ENCODE measurements at regions not wholly inside any gene's neighbourhood (a gene's known extent, or its start where the extent isn't known, plus 50 kb on each side); places are given as distances from the start of the nearest gene placed in this dataset.
A peak's percentile ranks its signal among the peaks of the same experiment; 100 is the strongest.

GRCh38 chr14:98227000-98227726 lies 1044.8 kb downstream of the BCL11B start:
- DNase-seq, result peak; percentile 43

- DNase-seq, result no peak
Observed at GRCh38 chr14:98227727-98228111, 1044.3 kb downstream of the BCL11B start.

GRCh38 chr14:98229656-98230366 lies 1042.2 kb downstream of the BCL11B start:
- DNase-seq, result no peak

GRCh38 chr14:98230411-98230810 lies 1041.6 kb downstream of the BCL11B start:
- peak; percentile 43 for DNase-seq

DNA sequence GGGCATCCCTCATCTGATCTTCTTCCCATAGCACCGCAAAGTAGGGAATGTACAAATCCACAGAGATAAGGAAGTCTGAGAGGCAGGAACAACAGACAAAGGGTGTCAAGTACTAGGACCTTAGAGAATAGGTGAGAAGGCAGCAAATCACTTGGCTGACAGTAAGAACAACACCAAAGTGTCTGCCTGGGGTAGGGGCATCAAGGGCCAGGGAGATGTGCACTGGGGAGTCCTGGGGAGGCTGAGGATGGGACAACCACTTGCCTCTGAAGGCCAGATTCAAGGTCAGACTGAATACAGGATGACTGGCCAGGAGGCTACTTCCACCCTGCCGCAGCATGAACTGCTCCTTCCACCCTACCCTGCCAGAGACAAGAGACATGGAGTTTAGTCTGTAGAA lies 1040.8 kb downstream of the BCL11B start:
- DNase-seq, result no peak

DNA sequence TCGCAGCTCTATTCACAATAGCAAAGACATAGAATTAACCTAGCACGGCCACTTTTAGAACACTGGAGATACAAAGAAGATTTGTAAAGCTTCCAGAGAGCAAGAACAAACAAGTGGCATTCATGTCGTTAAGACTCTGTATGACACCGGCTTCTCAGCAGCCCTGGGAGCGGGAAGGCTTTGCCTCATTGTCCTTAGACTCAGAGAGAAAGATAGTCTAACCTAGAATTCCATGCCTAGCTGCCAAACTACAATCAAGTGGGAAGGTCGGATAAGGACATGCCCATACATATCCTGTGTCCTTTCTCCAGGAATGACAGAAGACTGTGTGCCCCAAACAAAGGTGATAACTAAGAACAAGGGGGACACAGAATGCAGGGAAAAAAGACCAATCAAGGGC lies 1038.3 kb downstream of the BCL11B start:
- DNase-seq, result no peak

DNA sequence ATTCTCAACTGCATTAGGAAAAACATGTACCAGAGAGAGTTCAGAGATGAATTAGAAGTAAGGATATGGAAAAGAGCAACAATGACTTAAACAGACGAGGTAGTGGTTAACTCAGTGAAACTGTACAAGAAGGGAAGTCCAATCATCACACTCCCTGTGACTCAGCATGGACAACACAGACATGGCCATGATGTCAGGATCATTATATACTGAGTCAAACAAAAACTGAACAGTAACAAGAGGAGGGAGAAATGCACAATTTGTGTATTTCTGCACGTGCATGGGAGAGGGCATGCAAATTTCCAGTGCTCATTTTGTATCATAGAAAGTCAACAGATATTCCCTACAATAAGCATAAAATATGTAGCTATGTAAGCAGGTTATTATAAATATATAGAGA lies 1037.8 kb downstream of the BCL11B start:
- no peak for DNase-seq

- DNase-seq, result no peak
Observed at GRCh38 chr14:98236314-98236713, 1035.7 kb downstream of the BCL11B start.

- no peak for DNase-seq
Observed at GRCh38 chr14:98237939-98238338, 1034.1 kb downstream of the BCL11B start.

DNA sequence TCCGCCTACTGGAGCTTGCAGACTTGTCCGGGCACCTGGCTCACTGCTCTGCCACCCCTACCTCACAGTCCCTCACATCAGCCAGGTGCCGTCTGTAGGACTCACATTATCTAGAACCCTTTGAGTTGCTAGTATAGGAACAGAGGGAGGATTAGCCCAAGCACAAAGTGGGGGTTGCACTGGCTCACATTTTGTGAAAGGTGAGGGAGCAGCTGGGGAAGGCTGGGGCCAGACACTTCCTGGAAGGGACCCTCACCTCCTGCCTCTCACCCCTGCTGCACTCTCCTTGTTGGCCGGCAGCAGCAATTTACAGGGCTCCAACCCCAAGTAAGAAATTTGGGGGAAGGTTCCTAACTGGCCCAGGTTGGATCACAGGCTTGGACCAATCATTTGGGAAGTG lies 1031.6 kb downstream of the BCL11B start:
- DNase-seq, result no peak

GRCh38 chr14:98242903-98243302 lies 1029.1 kb downstream of the BCL11B start:
- DNase-seq, result no peak

DNA sequence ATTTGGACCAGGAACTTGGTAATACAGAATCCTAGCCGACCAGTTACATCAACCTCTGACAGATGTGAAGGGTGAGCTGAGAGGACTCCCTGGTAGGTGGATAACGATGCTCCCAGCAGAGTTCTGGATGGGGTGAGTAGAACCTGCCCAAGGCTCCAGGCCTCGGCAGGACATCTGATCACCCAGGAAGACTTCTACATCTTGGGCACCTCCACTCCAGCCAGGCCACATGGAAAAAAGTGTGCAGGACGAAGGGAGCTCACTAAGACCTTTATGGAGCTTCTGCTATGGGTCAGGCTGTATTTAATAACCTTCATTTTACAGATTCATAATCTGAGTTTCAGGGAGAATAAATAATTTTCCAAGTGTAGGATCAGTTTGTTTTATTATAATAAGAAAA lies 1028.7 kb downstream of the BCL11B start:
- DNase-seq, result no peak

DNA sequence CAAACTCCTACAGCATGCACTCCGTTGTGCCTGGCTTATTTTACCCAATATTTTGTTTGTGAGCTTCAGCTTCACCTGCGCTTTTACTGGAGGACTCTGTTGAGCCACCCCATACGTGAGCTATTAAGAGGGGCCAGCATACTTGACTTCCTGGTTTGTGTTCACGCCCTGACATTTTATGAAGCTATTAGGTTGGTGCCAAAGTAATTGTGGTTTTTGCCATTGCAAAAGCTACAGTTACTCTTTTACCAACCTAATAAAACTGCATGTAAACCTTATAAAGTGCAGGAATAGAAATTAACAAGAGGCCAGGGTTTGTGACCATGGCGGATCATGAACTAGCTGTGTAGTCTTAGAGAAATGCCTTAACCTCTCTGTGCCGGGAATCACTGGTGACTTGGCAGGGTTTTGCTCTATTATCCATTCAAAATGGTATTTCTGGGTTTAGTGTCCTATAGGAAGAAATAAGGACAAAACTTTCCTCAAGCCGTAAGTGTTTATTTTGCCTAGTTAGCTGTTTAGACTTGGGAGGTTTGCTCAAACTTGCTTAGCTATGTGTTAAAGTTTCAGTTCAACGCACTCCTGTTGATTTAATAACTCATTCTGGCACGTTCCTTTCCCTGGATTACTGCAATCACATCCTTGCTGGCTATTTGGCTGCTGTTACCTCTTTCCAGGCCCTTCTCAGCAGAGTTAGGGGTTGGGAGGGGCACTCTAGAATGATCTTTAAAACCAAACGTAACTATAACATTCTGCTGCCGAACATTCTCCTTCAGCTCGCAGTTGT lies 1027.6 kb downstream of the BCL11B start:
- DNase-seq, result no peak

DNA sequence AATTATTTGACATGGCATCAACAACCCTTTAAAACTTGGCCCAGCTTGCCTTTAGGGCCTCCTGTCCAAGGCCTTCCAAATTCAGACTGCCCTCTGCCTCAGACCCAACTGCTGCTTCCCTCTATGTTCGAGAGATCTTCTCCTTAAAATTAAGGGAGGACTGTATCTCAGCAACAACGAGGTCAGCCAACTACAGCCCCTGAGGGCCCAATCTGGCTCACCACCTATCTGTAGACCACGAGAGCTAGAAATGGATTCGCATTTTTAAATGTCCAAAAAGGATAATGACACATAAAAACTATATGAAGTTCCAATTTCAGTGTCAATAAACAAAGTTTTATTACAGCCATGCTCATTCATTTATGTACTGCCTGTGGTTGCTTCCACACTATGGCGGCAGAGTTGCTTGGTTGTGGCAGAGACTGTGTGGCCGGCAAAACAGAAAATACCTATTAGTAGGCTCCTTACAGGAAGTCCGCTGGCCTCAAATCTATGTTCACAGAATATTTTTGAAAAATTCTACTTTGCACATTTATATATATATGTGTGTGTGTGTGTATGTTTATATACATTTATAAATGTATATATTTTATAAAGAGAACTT lies 1026.9 kb downstream of the BCL11B start:
- DNase-seq, result no peak

DNA sequence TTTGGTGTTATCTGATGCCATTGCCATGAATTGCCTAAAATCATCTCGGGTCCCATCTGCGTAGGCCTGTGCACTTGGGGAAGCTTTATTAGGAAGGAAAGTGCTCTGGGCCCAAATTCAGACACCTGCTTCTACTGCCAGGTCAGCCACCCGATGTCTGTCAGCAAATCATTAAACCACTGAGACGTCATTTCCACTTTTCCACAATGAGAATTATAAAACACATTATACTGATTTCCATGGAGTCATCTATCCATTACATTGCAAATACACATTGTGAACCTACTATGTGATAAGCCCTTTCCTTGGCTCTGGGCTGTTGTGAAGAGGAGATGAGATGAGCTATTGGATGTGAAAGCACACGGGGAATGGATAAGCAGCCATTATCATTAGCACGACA lies 1022.9 kb downstream of the BCL11B start:
- no peak for DNase-seq

DNA sequence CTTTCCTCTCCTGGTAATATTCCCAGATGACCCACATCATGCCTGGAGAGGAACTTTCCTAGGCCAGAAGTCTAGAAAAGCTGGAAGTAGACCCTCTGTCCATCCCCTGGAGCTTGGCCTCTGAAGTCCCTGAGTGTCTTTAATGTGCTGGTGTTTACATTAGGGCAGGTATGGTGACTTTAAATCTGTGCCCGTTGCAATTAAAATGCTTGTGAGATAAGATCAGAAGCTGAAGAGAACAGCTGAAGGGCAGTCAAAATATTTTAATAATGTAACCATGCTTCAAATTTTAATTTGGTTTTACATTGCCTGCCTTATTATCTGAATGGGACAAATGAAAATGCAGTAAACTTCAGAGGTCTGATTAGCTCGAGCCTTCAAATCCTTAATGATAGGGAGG lies 1022.5 kb downstream of the BCL11B start:
- DNase-seq, result no peak

DNA sequence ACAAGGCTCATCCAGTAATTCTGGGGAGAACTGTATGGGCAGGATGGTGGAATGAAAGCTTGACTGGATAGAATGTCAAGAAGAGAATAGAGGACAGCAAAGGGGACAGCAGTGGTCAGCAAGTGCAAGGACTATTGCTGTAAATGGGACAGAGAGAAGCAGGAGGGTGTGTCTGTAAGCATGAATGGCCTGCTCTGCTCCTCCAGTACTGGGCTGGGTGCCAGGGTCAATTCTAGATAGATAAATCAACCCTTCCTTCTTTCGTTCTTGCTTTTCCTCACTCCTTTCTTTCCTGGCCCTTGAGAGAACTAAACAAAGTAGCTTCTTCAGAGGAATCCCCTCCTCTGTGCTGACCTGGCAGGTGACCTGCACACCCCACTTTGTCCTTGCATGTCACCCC lies 1019.2 kb downstream of the BCL11B start:
- DNase-seq, result no peak

- peak; percentile 40 for DNase-seq
Observed at GRCh38 chr14:98259881-98260280, 1012.1 kb downstream of the BCL11B start.

DNA sequence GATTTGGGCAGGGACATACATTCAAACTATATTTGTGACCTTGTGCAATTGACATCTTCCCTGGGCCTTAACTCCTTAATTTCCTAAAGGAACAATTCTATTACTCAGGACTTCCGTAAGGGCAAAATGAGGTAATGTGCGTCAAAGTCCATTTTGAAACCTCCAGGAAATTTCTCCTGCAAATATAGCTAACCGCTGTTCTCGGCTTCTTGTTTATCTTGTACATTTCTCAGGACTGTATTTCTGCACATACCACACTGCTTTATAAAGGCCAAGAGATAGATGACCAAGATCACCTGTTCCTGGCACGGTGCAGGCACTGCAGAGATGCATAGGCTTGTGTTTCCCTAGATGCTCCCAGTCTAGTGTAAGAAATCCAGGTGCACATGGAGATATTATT lies 1009.4 kb downstream of the BCL11B start:
- no peak for DNase-seq

GRCh38 chr14:98269533-98269932 lies 1002.5 kb downstream of the BCL11B start:
- no peak for DNase-seq

DNA sequence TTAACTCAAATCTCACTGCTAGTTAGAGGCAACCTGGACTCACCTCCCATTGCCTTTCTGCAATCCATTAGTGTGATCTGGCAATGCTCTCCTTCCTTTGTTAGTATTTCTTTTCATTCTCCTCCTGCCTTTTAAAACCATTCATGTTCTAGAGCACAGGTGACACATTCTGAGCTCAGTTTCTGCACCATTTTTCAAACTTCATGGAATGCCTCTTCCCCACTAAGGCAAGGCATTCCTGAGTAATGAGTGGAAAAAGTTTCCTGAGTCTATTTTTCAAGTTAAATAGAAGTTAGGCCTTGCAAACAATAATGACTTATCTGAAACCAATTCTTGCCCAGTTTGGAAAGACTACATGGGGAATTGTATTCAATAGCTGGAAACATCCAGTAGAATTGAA lies 1001.8 kb downstream of the BCL11B start:
- DNase-seq, result no peak

DNA sequence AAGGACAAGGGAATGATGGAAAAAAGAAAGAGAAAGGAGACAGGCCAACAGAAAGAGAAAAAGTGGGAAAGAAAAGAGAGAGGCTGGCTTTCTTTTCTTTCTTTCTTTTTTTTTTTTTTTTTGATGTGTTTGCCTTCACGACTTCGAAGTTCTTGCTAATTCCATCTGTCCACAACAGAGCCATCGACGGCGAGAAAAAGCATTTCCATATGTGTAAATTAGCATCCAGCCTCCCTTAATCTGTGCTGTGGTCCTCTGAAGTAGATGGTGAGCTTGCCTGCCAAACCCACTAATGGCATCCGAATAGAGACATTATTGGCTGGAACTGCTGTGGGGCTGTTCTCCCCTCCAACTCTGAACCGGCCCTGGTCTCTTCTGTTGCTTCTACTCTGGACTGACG lies 997.4 kb downstream of the BCL11B start:
- no peak for DNase-seq

DNA sequence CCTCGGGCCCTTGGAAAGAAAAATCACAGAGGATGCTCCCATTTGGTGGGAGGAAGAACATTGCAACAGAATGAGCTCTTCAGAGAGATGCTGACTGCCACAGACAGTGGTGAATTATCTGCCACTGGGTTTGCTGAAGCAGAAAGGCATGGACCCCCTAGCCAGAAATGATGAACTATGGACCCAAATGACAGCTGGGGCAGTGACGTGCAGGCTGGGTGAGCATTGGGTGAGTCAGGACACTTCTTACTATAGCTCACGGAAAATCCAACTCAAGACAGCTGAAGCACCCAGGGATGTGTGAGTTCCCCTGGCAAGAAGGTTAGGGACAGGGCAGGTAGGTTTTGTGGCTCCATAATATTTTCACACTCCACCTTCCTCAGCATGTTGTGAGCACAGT lies 993.2 kb downstream of the BCL11B start:
- no peak for DNase-seq

DNA sequence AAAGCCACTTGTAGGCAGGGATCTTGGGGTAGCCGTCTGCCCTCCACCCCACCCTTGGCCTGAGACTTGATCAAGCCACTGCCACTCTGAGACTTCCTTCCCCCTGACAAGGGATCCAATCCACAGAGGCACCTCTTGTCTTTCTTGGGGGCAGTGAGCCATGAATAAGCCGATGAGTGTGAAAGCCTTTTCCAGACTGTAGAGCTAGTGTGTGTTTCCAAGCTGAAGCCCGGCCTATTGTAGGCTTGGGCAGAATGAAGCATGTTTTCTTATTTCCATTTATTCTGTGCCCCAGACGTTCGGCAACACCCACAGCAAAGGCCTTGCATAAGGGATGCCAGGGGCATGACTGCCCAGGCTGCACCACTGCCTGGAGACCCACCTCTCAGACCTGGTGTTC lies 991.6 kb downstream of the BCL11B start:
- no peak for DNase-seq
